Suprapubic skin (tissue), 4 donors: ENCODE measurements at regions not wholly inside any gene's neighbourhood (a gene's known extent, or its start where the extent isn't known, plus 50 kb on each side); places are given as distances from the start of the nearest gene placed in this dataset.

Source experiments
- CTCF ChIP-seq, 2 donors: fragments of 200-600 bp in 1 of 2; fragments of 450-650 bp in 1 of 2; sonication (generic) in 1 of 2; IDR thresholded peaks; one replicate each; pipeline ENCODE4 v1.5.1; 2016 to 2019; ENCODE audit warnings: antibody characterized with exemption in 2 of 2, mild to moderate bottlenecking in 1 of 2, moderate library complexity in 1 of 2
- EP300 ChIP-seq: sonication (generic); formaldehyde crosslinking; IDR thresholded peaks from one replicate; pipeline ENCODE4 v1.6.1; 2017; ENCODE audit warnings: antibody characterized with exemption
- POLR2A ChIP-seq, 2 donors: fragments of 450-650 bp; IDR thresholded peaks; one replicate each; pipeline ENCODE4 v1.6.1; 2017; ENCODE audit warnings: antibody characterized with exemption in 2 of 2, mild to moderate bottlenecking in 2 of 2, moderate library complexity in 2 of 2
- POLR2AphosphoS5 ChIP-seq, 3 donors: sonication (generic); formaldehyde crosslinking; IDR thresholded peaks; one replicate each; pipeline ENCODE4 v1.6.1; 2017; ENCODE audit warnings: antibody characterized with exemption in 3 of 3

GRCh38 chr10:117457071-117457810 is 82.0 kb upstream of the PDZD8 start:
- TF ChIP-seq CTCF (IDR thresholded peaks at IDR 0.05) (no peak), POLR2AphosphoS5 (IDR thresholded peaks at IDR 0.05) (no peak), EP300 (no peak), POLR2A (IDR thresholded peaks at IDR 0.05) (no peak)
